ENCODE measurements at regions not wholly inside any gene's neighbourhood (a gene's known extent, or its start where the extent isn't known, plus 50 kb on each side); places are given as distances from the start of the nearest gene placed in this dataset.
A peak's percentile ranks its signal among the peaks of the same experiment; 100 is the strongest.

- peak; percentile 99 for TF ChIP-seq CTCF (IDR thresholded peaks at IDR 0.05)
- DNase-seq (ENCODE audit: low spot score): no peak
- Mint-ChIP-seq H3K9me3 (ENCODE audit: low read depth) (no peaks in the 10 kb centered on the region), H3K36me3 (ENCODE audit: low read depth) (peaks cover 2% of the 10 kb centered on the region), H3K27ac (ENCODE audit: unreplicated experiment) (no peak overlapping the region), H3K4me3 (ENCODE audit: unreplicated experiment) (no peak overlapping the region), H3K27me3 (ENCODE audit: low read depth) (peaks cover 22% of the 10 kb centered on the region), H3K4me1 (ENCODE audit: low read depth) (peaks cover 8% of the 10 kb centered on the region)
Measured at GRCh38 chr2:39913648-39914461, 134.8 kb upstream of the THUMPD2 start.

GRCh38 chr2:39902103-39902502 is 123.0 kb upstream of the THUMPD2 start:
- H3K27ac Mint-ChIP-seq (ENCODE audit: unreplicated experiment): no peak overlapping the region
- peaks cover 3% of the 10 kb centered on the region for H3K9me3 Mint-ChIP-seq (ENCODE audit: low read depth)
- no peak overlapping the region for H3K4me3 Mint-ChIP-seq (ENCODE audit: unreplicated experiment)
- no peak for TF ChIP-seq CTCF (IDR thresholded peaks at IDR 0.05)
- no peak for DNase-seq (ENCODE audit: low spot score)
- H3K4me1 Mint-ChIP-seq (ENCODE audit: low read depth): peaks cover 2% of the 10 kb centered on the region
- peaks cover 1% of the 10 kb centered on the region for H3K36me3 Mint-ChIP-seq (ENCODE audit: low read depth)
- H3K27me3 Mint-ChIP-seq (ENCODE audit: low read depth): peaks cover 43% of the 10 kb centered on the region

GRCh38 chr2:39898934-39899333 is 119.9 kb upstream of the THUMPD2 start:
- H3K9me3 Mint-ChIP-seq (ENCODE audit: low read depth): peaks cover 3% of the 10 kb centered on the region
- H3K27ac Mint-ChIP-seq (ENCODE audit: unreplicated experiment): no peak overlapping the region
- H3K27me3 Mint-ChIP-seq (ENCODE audit: low read depth): peaks cover 24% of the 10 kb centered on the region
- DNase-seq (ENCODE audit: low spot score): no peak
- no peak for TF ChIP-seq CTCF (IDR thresholded peaks at IDR 0.05)
- H3K4me3 Mint-ChIP-seq (ENCODE audit: unreplicated experiment): no peak overlapping the region
- H3K36me3 Mint-ChIP-seq (ENCODE audit: low read depth): no peaks in the 10 kb centered on the region
- H3K4me1 Mint-ChIP-seq (ENCODE audit: low read depth): peaks cover 2% of the 10 kb centered on the region

- Mint-ChIP-seq H3K27ac (ENCODE audit: unreplicated experiment) (no peak overlapping the region), H3K27me3 (ENCODE audit: low read depth) (peaks cover 17% of the 10 kb centered on the region), H3K9me3 (ENCODE audit: low read depth) (peaks cover 3% of the 10 kb centered on the region), H3K36me3 (ENCODE audit: low read depth) (no peaks in the 10 kb centered on the region), H3K4me3 (ENCODE audit: unreplicated experiment) (no peak overlapping the region), H3K4me1 (ENCODE audit: low read depth) (peaks cover 2% of the 10 kb centered on the region)
- no peak for DNase-seq (ENCODE audit: low spot score)
- no peak for TF ChIP-seq CTCF (IDR thresholded peaks at IDR 0.05)
Measured at GRCh38 chr2:39897273-39897672, 118.2 kb upstream of the THUMPD2 start.

- DNase-seq (ENCODE audit: low spot score): no peak
- H3K36me3 Mint-ChIP-seq (ENCODE audit: low read depth): no peaks in the 10 kb centered on the region
- no peak overlapping the region for H3K27ac Mint-ChIP-seq (ENCODE audit: unreplicated experiment)
- TF ChIP-seq CTCF (IDR thresholded peaks at IDR 0.05): no peak
- H3K4me3 Mint-ChIP-seq (ENCODE audit: unreplicated experiment): no peak overlapping the region
- H3K4me1 Mint-ChIP-seq (ENCODE audit: low read depth): no peaks in the 10 kb centered on the region
- peaks cover 25% of the 10 kb centered on the region for H3K27me3 Mint-ChIP-seq (ENCODE audit: low read depth)
- peaks cover 3% of the 10 kb centered on the region for H3K9me3 Mint-ChIP-seq (ENCODE audit: low read depth)
Measured at GRCh38 chr2:39894082-39894481, 115.0 kb upstream of the THUMPD2 start.
